ENCODE measurements at regions not wholly inside any gene's neighbourhood (a gene's known extent, or its start where the extent isn't known, plus 50 kb on each side); places are given as distances from the start of the nearest gene placed in this dataset.

DNA sequence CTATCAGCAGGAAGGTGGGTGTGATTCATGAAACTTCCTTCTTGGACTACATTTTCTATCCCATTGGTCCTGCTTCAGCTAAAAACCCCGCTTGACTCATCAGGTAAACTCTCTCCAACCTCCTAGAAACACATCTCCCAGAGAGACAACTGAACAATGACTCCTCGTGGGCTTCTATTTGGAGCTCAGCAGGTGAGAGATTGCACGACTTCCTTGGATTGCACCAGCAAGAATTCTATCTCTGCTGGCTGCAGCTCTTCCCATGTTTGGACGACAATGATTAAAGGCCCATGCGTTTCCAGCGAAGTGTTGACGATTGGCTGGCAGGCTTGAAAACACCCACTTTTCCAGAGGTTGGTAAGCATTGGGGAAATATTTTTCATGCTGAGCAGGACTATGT is 216.1 kb upstream of the NTM start:
- TF ChIP-seq, protein P1, sequence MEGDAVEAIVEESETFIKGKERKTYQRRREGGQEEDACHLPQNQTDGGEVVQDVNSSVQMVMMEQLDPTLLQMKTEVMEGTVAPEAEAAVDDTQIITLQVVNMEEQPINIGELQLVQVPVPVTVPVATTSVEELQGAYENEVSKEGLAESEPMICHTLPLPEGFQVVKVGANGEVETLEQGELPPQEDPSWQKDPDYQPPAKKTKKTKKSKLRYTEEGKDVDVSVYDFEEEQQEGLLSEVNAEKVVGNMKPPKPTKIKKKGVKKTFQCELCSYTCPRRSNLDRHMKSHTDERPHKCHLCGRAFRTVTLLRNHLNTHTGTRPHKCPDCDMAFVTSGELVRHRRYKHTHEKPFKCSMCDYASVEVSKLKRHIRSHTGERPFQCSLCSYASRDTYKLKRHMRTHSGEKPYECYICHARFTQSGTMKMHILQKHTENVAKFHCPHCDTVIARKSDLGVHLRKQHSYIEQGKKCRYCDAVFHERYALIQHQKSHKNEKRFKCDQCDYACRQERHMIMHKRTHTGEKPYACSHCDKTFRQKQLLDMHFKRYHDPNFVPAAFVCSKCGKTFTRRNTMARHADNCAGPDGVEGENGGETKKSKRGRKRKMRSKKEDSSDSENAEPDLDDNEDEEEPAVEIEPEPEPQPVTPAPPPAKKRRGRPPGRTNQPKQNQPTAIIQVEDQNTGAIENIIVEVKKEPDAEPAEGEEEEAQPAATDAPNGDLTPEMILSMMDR (IDR thresholded peaks at IDR 0.05): no peak

DNA sequence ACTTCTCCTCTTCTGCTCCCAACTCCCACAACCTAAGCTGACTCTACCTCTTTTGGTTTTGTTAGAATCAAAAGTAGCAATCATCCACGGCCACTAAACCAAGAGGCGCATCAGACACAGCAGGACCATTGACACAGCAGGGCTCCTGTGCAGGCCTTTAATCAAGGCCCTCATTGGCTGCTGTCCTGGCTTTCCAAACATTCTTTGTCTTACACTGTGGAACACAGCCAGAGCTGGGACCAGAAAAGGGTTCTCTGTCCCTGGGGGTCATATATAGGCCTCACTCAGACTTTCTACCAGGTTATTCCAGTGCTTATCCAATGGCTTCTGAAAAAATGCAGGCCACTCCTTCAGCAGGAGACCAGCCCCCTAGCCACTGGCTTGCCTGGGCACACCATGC is 212.7 kb upstream of the NTM start:
- TF ChIP-seq, protein P1 (IDR thresholded peaks at IDR 0.05): no peak

DNA sequence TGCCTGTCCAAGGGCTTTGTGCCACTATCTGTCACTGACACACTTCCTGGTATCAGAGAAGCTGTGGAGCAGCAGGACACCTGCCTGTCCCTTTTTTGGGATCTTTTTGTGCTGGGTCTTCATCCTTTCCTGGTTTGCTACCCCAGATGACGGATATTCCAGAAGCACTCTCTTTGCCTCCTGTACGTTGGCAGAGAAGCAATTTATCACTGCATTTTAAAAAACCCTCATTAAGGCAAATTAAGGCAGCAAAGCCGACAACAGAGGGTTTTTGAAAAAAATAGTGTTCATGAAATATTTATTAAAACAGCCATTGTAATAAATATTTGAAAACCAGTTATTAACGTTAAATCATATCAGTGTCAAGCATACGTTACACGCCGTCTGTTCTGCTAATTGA is 209.6 kb upstream of the NTM start:
- TF ChIP-seq, protein P1 (IDR thresholded peaks at IDR 0.05): no peak

DNA sequence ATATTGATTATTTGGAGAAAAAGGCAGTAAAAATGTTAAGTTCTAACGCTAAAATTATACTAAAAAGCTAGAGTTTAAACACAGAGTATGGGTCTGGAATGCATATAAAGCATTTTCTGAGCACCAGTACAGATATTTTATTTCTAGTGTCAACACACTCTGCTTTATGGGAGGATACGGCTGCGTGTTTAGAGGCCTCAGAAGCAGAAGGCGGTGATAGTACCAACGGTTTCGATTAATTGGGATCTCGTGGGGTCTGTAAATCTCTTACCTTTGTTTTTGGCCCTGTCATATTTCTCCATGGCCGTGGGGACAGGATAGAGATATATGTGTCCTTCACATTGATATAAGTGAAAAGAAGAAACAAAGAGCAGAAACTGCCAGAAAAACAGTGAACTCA is 206.8 kb upstream of the NTM start:
- TF ChIP-seq, protein P1 (IDR thresholded peaks at IDR 0.05): no peak

DNA sequence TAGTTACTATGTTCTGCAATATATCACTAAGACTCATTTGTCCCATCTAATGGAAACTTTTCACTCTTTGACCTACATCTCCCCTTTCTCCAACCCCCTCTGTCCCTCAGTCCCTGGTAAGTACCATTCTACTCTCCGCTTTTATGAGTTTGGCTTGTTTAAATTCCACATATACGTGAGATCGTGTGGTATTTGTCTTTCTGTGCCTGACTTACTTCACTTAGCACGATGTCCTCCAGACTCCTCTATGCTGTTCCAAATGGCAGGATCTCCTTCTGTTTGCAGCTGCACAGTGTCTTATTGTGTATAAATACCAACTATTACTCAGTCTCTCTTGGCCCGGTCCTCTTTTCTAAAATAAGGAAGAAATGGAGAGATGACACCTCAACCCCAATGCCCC is 205.4 kb upstream of the NTM start:
- TF ChIP-seq, protein P1 (IDR thresholded peaks at IDR 0.05): no peak

DNA sequence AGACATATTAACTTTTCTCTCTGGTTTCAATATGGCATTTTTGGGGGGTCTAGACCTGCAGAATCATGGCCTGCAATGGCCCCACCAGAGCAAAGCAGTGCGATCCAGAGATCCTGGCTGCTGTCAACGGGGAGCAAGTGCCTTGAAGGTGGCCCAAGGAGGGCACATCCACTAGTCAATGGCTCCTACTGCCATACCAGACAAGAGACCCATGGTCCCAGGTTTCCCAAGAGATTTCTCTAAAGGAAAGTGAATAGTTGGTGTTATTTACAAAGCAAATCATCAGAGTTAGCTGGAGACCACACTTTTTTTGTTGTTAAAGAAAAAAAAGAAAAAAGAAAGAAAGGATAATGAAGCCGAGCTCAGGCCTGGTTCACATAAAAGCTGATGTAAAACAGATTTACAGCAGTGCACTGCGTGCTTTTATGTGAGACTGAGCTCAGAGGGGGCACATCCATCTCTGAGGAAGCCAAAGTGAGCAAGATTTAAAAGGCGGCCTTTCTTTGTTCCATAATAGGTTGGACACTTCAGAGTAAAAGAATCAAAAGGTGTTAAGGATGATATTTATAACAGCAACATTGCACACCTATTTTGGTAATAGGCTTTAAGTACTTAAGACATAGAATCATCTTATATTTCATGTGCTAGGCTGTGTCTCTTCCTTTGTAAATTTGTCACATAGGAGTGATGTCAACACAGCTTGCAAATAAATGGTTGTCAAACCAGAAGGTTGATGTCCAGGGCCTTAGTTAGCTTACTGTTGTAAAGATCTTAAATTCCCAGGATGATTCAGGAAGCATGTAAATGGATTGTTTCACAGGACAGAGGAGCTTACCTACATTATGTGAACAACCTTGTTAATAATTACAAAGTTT is 201.3 kb upstream of the NTM start:
- TF ChIP-seq, protein P1 (IDR thresholded peaks at IDR 0.05): no peak

DNA sequence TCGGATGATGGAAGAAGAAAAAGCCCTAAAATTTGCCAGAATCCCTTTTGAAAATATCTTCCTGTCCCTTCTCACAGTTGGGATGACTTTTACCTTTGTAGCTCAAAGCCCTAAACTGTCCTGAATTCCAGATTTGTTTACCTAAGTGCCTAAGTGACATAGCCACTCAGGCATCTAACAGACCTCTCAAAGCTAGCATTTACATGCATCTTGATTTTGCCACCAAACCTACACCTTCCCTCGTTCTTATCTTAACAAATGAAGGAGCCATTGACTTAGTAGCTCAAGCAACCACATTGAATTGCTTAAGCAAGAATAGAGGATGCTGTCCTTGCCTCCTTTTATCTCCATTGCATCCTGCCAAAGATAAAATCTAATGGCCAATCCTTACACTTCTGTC is 198.4 kb upstream of the NTM start:
- TF ChIP-seq, protein P1 (IDR thresholded peaks at IDR 0.05): no peak
